ENCODE measurements at regions not wholly inside any gene's neighbourhood (a gene's known extent, or its start where the extent isn't known, plus 50 kb on each side); places are given as distances from the start of the nearest gene placed in this dataset.

GRCh38 chr9:73080110-73080694 is 71.5 kb upstream of the ANXA1 start:
- WGBS, result 97% methylated on average over 3 of the region's 3 CpGs
- no peak overlapping the region for H3K27ac ChIP-seq (ENCODE audit: low read depth in 1 of 2, low read length in 1 of 2)
- no peaks in the 10 kb centered on the region for H3K27me3 ChIP-seq (ENCODE audit: control insufficient read depth in 2 of 2, insufficient read depth in 1 of 2, low read length in 1 of 2)
- no peak overlapping the region for H3K4me3 ChIP-seq (ENCODE audit: low read length in 2 of 2)
- H3K36me3 ChIP-seq (ENCODE audit: control insufficient read depth in 2 of 2, insufficient read depth in 2 of 2, low read length in 1 of 2), result no peaks in the 10 kb centered on the region
- DNase-seq (ENCODE audit: low read depth in 6 of 9, low spot score in 9 of 9), result no peak
- no peaks in the 10 kb centered on the region for H3K4me1 ChIP-seq (ENCODE audit: control insufficient read depth in 2 of 2, insufficient read depth in 2 of 2, low read length in 2 of 2)
- H3K9me3 ChIP-seq (ENCODE audit: control insufficient read depth in 2 of 2, insufficient read depth in 1 of 2, low read length in 1 of 2), result no peaks in the 10 kb centered on the region

DNA sequence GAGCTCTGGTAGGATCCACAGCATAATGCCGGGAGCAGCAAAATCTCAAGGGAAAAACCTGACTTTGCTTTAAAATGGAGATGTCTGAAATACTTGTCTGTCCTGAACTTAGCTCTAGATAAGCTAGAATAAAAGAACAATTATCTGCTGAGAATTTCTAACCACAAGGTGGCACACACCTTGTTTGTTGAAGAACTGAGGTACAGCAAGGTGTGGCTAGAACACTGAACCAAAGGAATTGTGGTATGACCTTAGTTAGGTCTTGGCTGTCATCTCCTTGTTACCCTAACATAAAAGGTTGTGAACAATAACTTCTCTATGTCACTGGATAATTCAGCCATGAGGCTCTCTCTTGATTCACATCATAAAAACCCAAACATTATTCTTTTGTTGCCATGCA is 72.3 kb upstream of the ANXA1 start:
- Histone ChIP-seq H3K27me3 (ENCODE audit: control insufficient read depth in 2 of 2, insufficient read depth in 1 of 2, low read length in 1 of 2) (no peaks in the 10 kb centered on the region), H3K4me1 (ENCODE audit: control insufficient read depth in 2 of 2, insufficient read depth in 2 of 2, low read length in 2 of 2) (no peaks in the 10 kb centered on the region), H3K4me3 (ENCODE audit: low read length in 2 of 2) (no peak overlapping the region), H3K9me3 (ENCODE audit: control insufficient read depth in 2 of 2, insufficient read depth in 1 of 2, low read length in 1 of 2) (no peaks in the 10 kb centered on the region), H3K27ac (ENCODE audit: low read depth in 1 of 2, low read length in 1 of 2) (no peak overlapping the region), H3K36me3 (ENCODE audit: control insufficient read depth in 2 of 2, insufficient read depth in 2 of 2, low read length in 1 of 2) (no peaks in the 10 kb centered on the region)
- 98% methylated on average over 1 of the region's 1 CpG for WGBS
- DNase-seq (ENCODE audit: low read depth in 6 of 9, low spot score in 9 of 9), result peak in 3 of 9 donors; percentile 4 to 25 (median 8)

DNA sequence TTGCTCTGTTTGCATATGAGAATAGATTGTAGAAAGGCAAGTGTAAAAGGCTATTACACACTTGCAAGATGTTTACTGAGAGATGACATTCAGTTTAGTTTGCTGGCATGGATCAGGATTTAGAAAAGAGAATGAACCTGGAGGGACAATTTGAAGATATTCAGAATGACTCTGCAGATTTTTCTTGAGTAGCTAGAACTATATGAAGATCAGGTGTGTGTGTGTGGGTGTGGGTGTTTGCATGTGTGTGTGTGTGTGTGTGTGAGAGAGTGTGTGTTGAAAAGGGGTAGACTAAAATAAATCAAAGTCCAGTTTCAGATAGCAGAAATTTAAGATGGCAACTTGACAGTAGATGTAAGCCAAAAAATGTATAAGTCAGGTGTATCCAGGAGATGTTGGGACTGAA is 74.0 kb upstream of the ANXA1 start:
- H3K4me1 ChIP-seq (ENCODE audit: control insufficient read depth in 2 of 2, insufficient read depth in 2 of 2, low read length in 2 of 2), result no peaks in the 10 kb centered on the region
- H3K36me3 ChIP-seq (ENCODE audit: control insufficient read depth in 2 of 2, insufficient read depth in 2 of 2, low read length in 1 of 2), result no peaks in the 10 kb centered on the region
- no peaks in the 10 kb centered on the region for H3K27me3 ChIP-seq (ENCODE audit: control insufficient read depth in 2 of 2, insufficient read depth in 1 of 2, low read length in 1 of 2)
- H3K27ac ChIP-seq (ENCODE audit: low read depth in 1 of 2, low read length in 1 of 2), result no peak overlapping the region
- no peak overlapping the region for H3K4me3 ChIP-seq (ENCODE audit: low read length in 2 of 2)
- DNase-seq (ENCODE audit: low read depth in 6 of 9, low spot score in 9 of 9), result no peak
- H3K9me3 ChIP-seq (ENCODE audit: control insufficient read depth in 2 of 2, insufficient read depth in 1 of 2, low read length in 1 of 2), result no peaks in the 10 kb centered on the region

GRCh38 chr9:73076970-73077369 is 74.7 kb upstream of the ANXA1 start:
- H3K27me3 ChIP-seq (ENCODE audit: control insufficient read depth in 2 of 2, insufficient read depth in 1 of 2, low read length in 1 of 2), result no peaks in the 10 kb centered on the region
- H3K9me3 ChIP-seq (ENCODE audit: control insufficient read depth in 2 of 2, insufficient read depth in 1 of 2, low read length in 1 of 2), result no peaks in the 10 kb centered on the region
- DNase-seq (ENCODE audit: low read depth in 6 of 9, low spot score in 9 of 9), result no peak
- H3K27ac ChIP-seq (ENCODE audit: low read depth in 1 of 2, low read length in 1 of 2), result no peak overlapping the region
- no peak overlapping the region for H3K4me3 ChIP-seq (ENCODE audit: low read length in 2 of 2)
- no peaks in the 10 kb centered on the region for H3K36me3 ChIP-seq (ENCODE audit: control insufficient read depth in 2 of 2, insufficient read depth in 2 of 2, low read length in 1 of 2)
- no peaks in the 10 kb centered on the region for H3K4me1 ChIP-seq (ENCODE audit: control insufficient read depth in 2 of 2, insufficient read depth in 2 of 2, low read length in 2 of 2)

DNA sequence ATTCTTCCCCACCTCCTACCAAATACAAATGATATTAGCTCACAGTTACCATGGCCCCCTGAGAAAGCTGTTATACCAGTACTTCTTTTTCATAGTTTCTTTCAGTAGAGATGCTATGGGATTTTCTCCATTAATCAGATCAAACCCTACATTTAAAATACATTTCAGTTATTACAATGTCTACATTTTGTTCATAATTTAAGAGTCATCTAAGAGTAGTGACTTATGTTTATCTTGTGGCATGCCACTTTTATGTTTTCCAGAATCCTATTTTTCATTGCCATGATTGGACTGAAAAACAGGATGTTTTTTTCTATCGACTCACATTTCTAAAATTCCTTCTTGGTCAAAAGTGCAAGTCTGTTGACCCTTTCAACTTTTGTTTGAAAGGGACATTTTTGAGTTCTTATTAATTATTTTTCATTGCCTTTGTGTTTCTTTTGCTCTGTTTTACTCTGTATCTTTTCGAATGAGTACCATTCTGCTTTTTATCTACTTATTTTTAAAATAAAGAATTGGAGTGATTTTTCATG is 77.4 kb upstream of the ANXA1 start:
- DNase-seq (ENCODE audit: low read depth in 6 of 9, low spot score in 9 of 9), result no peak
- H3K4me3 ChIP-seq (ENCODE audit: low read length in 2 of 2), result no peak overlapping the region
- no peaks in the 10 kb centered on the region for H3K36me3 ChIP-seq (ENCODE audit: control insufficient read depth in 2 of 2, insufficient read depth in 2 of 2, low read length in 1 of 2)
- H3K27me3 ChIP-seq (ENCODE audit: control insufficient read depth in 2 of 2, insufficient read depth in 1 of 2, low read length in 1 of 2), result no peaks in the 10 kb centered on the region
- no peak overlapping the region for H3K27ac ChIP-seq (ENCODE audit: low read depth in 1 of 2, low read length in 1 of 2)
- 92% methylated on average over 2 of the region's 2 CpGs for WGBS
- H3K9me3 ChIP-seq (ENCODE audit: control insufficient read depth in 2 of 2, insufficient read depth in 1 of 2, low read length in 1 of 2), result no peaks in the 10 kb centered on the region
- H3K4me1 ChIP-seq (ENCODE audit: control insufficient read depth in 2 of 2, insufficient read depth in 2 of 2, low read length in 2 of 2), result no peaks in the 10 kb centered on the region

GRCh38 chr9:73073337-73074175 is 78.1 kb upstream of the ANXA1 start:
- Histone ChIP-seq H3K27me3 (ENCODE audit: control insufficient read depth in 2 of 2, insufficient read depth in 1 of 2, low read length in 1 of 2) (no peaks in the 10 kb centered on the region), H3K36me3 (ENCODE audit: control insufficient read depth in 2 of 2, insufficient read depth in 2 of 2, low read length in 1 of 2) (no peaks in the 10 kb centered on the region), H3K4me1 (ENCODE audit: control insufficient read depth in 2 of 2, insufficient read depth in 2 of 2, low read length in 2 of 2) (no peaks in the 10 kb centered on the region), H3K9me3 (ENCODE audit: control insufficient read depth in 2 of 2, insufficient read depth in 1 of 2, low read length in 1 of 2) (no peaks in the 10 kb centered on the region), H3K4me3 (ENCODE audit: low read length in 2 of 2) (no peak overlapping the region), H3K27ac (ENCODE audit: low read depth in 1 of 2, low read length in 1 of 2) (no peak overlapping the region)
- WGBS, result 96% methylated on average over 5 of the region's 5 CpGs
- DNase-seq (ENCODE audit: low read depth in 6 of 9, low spot score in 9 of 9), result no peak

DNA sequence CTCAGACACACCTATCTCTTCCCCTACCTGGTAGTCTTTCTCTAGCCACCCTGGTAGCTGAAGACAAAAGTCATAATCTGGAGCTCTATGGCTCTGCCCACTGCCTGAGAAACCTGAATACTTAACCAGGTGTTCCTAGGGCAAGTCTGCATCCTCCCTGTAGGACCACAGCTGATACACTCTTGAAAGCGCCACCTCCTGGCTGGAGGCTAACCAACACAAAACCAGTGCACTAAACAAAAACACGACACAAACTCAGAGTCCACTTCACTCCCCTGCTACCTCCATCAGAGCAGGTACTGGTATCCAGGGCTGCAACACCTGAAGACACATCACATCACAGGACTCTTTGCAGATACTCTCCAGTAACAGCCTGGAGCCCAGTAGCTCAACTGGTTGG is 84.6 kb upstream of the ANXA1 start:
- Histone ChIP-seq H3K9me3 (ENCODE audit: control insufficient read depth in 2 of 2, insufficient read depth in 1 of 2, low read length in 1 of 2) (no peaks in the 10 kb centered on the region), H3K27ac (ENCODE audit: low read depth in 1 of 2, low read length in 1 of 2) (no peak overlapping the region)
- 98% methylated on average over 2 of the region's 2 CpGs for WGBS

DNA sequence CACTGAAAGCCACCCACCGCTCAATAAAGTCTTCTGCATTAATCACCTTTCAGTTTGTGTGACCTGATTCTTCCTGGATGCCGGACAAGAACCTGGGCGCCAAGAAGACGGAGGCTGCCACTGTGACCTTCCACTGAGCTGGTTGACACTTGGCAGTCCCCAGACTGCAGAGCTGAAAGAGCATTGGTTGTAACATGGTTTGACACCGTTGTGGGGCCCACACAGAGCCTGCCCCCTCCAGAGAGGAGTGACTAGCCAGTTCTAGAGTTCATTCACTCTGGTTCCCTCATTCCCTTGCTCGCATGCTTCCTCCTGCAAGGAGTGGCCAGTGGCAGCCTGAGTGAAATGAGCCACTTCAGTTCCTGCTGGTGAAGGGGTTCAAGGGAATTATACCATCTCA is 86.2 kb upstream of the ANXA1 start:
- H3K4me1 ChIP-seq (ENCODE audit: control insufficient read depth in 2 of 2, insufficient read depth in 2 of 2, low read length in 2 of 2), result no peaks in the 10 kb centered on the region
- WGBS, result 94% methylated on average over 6 of the region's 6 CpGs
- H3K36me3 ChIP-seq (ENCODE audit: control insufficient read depth in 2 of 2, insufficient read depth in 2 of 2, low read length in 1 of 2), result no peaks in the 10 kb centered on the region
- DNase-seq (ENCODE audit: low read depth in 6 of 9, low spot score in 9 of 9), result no peak
- H3K27ac ChIP-seq (ENCODE audit: low read depth in 1 of 2, low read length in 1 of 2), result no peak overlapping the region
- no peaks in the 10 kb centered on the region for H3K9me3 ChIP-seq (ENCODE audit: control insufficient read depth in 2 of 2, insufficient read depth in 1 of 2, low read length in 1 of 2)
- no peak overlapping the region for H3K4me3 ChIP-seq (ENCODE audit: low read length in 2 of 2)
- no peaks in the 10 kb centered on the region for H3K27me3 ChIP-seq (ENCODE audit: control insufficient read depth in 2 of 2, insufficient read depth in 1 of 2, low read length in 1 of 2)

More for the DNA sequence above, 84.6 kb upstream of the ANXA1 start:
- DNase-seq (ENCODE audit: low read depth in 6 of 9, low spot score in 9 of 9), result no peak
- H3K4me3 ChIP-seq (ENCODE audit: low read length in 2 of 2), result no peak overlapping the region
- no peaks in the 10 kb centered on the region for H3K36me3 ChIP-seq (ENCODE audit: control insufficient read depth in 2 of 2, insufficient read depth in 2 of 2, low read length in 1 of 2)
- no peaks in the 10 kb centered on the region for H3K27me3 ChIP-seq (ENCODE audit: control insufficient read depth in 2 of 2, insufficient read depth in 1 of 2, low read length in 1 of 2)
- no peaks in the 10 kb centered on the region for H3K4me1 ChIP-seq (ENCODE audit: control insufficient read depth in 2 of 2, insufficient read depth in 2 of 2, low read length in 2 of 2)

- H3K27me3 ChIP-seq (ENCODE audit: control insufficient read depth in 2 of 2, insufficient read depth in 1 of 2, low read length in 1 of 2), result no peaks in the 10 kb centered on the region
- no peaks in the 10 kb centered on the region for H3K9me3 ChIP-seq (ENCODE audit: control insufficient read depth in 2 of 2, insufficient read depth in 1 of 2, low read length in 1 of 2)
- no peaks in the 10 kb centered on the region for H3K4me1 ChIP-seq (ENCODE audit: control insufficient read depth in 2 of 2, insufficient read depth in 2 of 2, low read length in 2 of 2)
- H3K27ac ChIP-seq (ENCODE audit: low read depth in 1 of 2, low read length in 1 of 2), result no peak overlapping the region
- DNase-seq (ENCODE audit: low read depth in 6 of 9, low spot score in 9 of 9), result no peak
- H3K4me3 ChIP-seq (ENCODE audit: low read length in 2 of 2), result no peak overlapping the region
- no peaks in the 10 kb centered on the region for H3K36me3 ChIP-seq (ENCODE audit: control insufficient read depth in 2 of 2, insufficient read depth in 2 of 2, low read length in 1 of 2)
- 91% methylated on average over 3 of the region's 3 CpGs for WGBS
Observed at GRCh38 chr9:73064315-73064714, 87.3 kb upstream of the ANXA1 start.

All from thymus (tissue), 11 donors.